H1 (cell line): ENCODE measurements at regions not wholly inside any gene's neighbourhood (a gene's known extent, or its start where the extent isn't known, plus 50 kb on each side); places are given as distances from the start of the nearest gene placed in this dataset.
A peak's percentile ranks its signal among the peaks of the same experiment; 100 is the strongest.

Experiments used
- CTCF ChIA-PET: fragments of 300-600 bp; sonication (Branson Sonifier 250); formaldehyde crosslinking; loops from one replicate; lab custom pipeline; 2021; ENCODE audit not compliant: partially characterized antibody; lab: Charles Lee
- POLR2A ChIA-PET: fragments of 300-600 bp; sonication (Branson Sonifier 250); formaldehyde crosslinking; loops from one replicate; lab custom pipeline; 2021; ENCODE audit warnings: inconsistent platforms; ENCODE audit not compliant: partially characterized antibody; lab: Charles Lee
- DNase-seq, 2 experiments: peaks; one replicate each; pipeline versions ENCODE4 v3.0.0 to v3.0.0-alpha.2; 2010 to 2022; ENCODE audit warnings: low spot score in 2 of 2, low read depth in 1 of 2, mixed read lengths in 1 of 2
- FAIRE-seq: peaks from 2 replicates; lab custom pipeline; 2011; peaks lifted over from hg19 to GRCh38; lab: Jason Lieb, UNC
- H2AFZ ChIP-seq: 2 replicates; pipeline ENCODE4 v1.8.1; 2012; ENCODE audit warnings: low read length, inconsistent platforms
- H2AK5ac ChIP-seq: 2 replicates; pipeline ENCODE4 v1.6.1; 2013; ENCODE audit warnings: low read depth, low read length
- H2BK120ac ChIP-seq: replicated peaks from 2 replicates; pipeline ENCODE3; 2013; ENCODE audit warnings: low read depth, low read length, inconsistent platforms
- H2BK12ac ChIP-seq: 2 replicates; pipeline ENCODE4 v1.6.1; 2013; ENCODE audit warnings: low read depth, low read length
- H2BK15ac ChIP-seq: 2 replicates; pipeline ENCODE4 v1.6.1; 2013; ENCODE audit warnings: low read length
- H2BK20ac ChIP-seq: 2 replicates; pipeline ENCODE4 v1.6.1; 2013; ENCODE audit warnings: low read length
- H2BK5ac ChIP-seq: 2 replicates; pipeline ENCODE4 v1.6.1; 2013; ENCODE audit warnings: low read depth, low read length
- H3K14ac ChIP-seq: 2 replicates; pipeline ENCODE4 v1.6.1; 2013; ENCODE audit warnings: inconsistent platforms; ENCODE audit not compliant: insufficient read length
- H3K18ac ChIP-seq: 2 replicates; pipeline ENCODE4 v1.6.1; 2013; ENCODE audit warnings: low read length; ENCODE audit errors: extremely low read depth
- H3K23ac ChIP-seq: 2 replicates; pipeline ENCODE4 v1.6.1; 2013; ENCODE audit warnings: inconsistent platforms; ENCODE audit not compliant: insufficient read length
- H3K23me2 ChIP-seq: 2 replicates; pipeline ENCODE4 v1.6.1; 2013; ENCODE audit warnings: low read depth, low read length
- H3K27ac ChIP-seq: 2 replicates; pipeline ENCODE4 v1.6.1; 2011; ENCODE audit warnings: low read depth, low read length, inconsistent platforms
- H3K27me3 ChIP-seq, 4 experiments: replicated peaks in 1 of 4; 1 replicate in 1 of 4; 2 replicates in 3 of 4; pipeline versions ENCODE4 v1.6.1 to v1.8.1; 2011 to 2013; ENCODE audit warnings: low read length in 3 of 4, mild to moderate bottlenecking in 3 of 4, inconsistent platforms in 2 of 4, mixed read lengths in 2 of 4, moderate library complexity in 1 of 4; ENCODE audit not compliant: control insufficient read depth in 3 of 4, insufficient read depth in 3 of 4; ENCODE audit errors: extremely low read depth in 1 of 4
- H3K36me3 ChIP-seq, 4 experiments: 2 replicates each; pipeline versions ENCODE4 v1.6.1 to v1.8.1; 2011 to 2013; ENCODE audit warnings: mild to moderate bottlenecking in 4 of 4, low read length in 3 of 4, moderate library complexity in 2 of 4, control low read depth in 1 of 4, inconsistent platforms in 1 of 4; ENCODE audit not compliant: insufficient read depth in 4 of 4, control insufficient read depth in 2 of 4
- H3K4ac ChIP-seq: replicated peaks from 2 replicates; pipeline ENCODE3; 2013; ENCODE audit warnings: low read length, low read depth, mixed read lengths, inconsistent platforms; ENCODE audit not compliant: insufficient read length
- H3K4me1 ChIP-seq, 4 experiments: replicated peaks in 1 of 4; 1 replicate in 1 of 4; 2 replicates in 3 of 4; pipeline versions ENCODE4 v1.6.1 to v1.8.1; 2011 to 2013; ENCODE audit warnings: low read length in 3 of 4, inconsistent platforms in 2 of 4, mixed read lengths in 1 of 4; ENCODE audit not compliant: insufficient read depth in 4 of 4, control insufficient read depth in 3 of 4
- H3K4me2 ChIP-seq, 2 experiments: 2 replicates each; pipeline versions ENCODE4 v1.6.1 to v1.8.1; 2011 to 2013; ENCODE audit warnings: low read depth in 2 of 2, low read length in 2 of 2, control low read depth in 1 of 2, inconsistent platforms in 1 of 2, mild to moderate bottlenecking in 1 of 2; ENCODE audit not compliant: insufficient read depth in 1 of 2
- H3K4me3 ChIP-seq, 4 experiments: fragments of 200-600, 300-600 bp in 1 of 4; sonication (generic), shearing (Covaris generic), sonication (Bioruptor Twin) in 1 of 4; 2 replicates each; pipeline versions ENCODE4 v1.5.1 to v1.8.1; 2011 to 2016; ENCODE audit warnings: low read length in 4 of 4, low read depth in 3 of 4, control low read depth in 2 of 4, inconsistent platforms in 2 of 4, mild to moderate bottlenecking in 2 of 4, mixed read lengths in 1 of 4, moderate library complexity in 1 of 4; ENCODE audit not compliant: insufficient read depth in 2 of 4; ENCODE audit errors: extremely low read depth in 1 of 4
- H3K56ac ChIP-seq: replicated peaks from 2 replicates; pipeline ENCODE3; 2013; ENCODE audit warnings: low read depth, mild to moderate bottlenecking, mixed read lengths, low read length, inconsistent platforms; ENCODE audit not compliant: insufficient read length
- H3K79me1 ChIP-seq: 2 replicates; pipeline ENCODE4 v1.6.1; 2013; ENCODE audit warnings: low read depth, low read length, control low read depth
- H3K79me2 ChIP-seq, 2 experiments: 2 replicates each; pipeline versions ENCODE4 v1.6.1 to v1.8.1; 2012 to 2013; ENCODE audit warnings: low read length in 2 of 2, mild to moderate bottlenecking in 2 of 2, inconsistent platforms in 1 of 2; ENCODE audit not compliant: insufficient read depth in 2 of 2, control insufficient read depth in 1 of 2
- H3K9ac ChIP-seq, 4 experiments: replicated peaks in 1 of 4; 1 replicate in 1 of 4; 2 replicates in 3 of 4; pipeline versions ENCODE4 v1.6.1 to v1.8.1; 2011 to 2013; ENCODE audit warnings: low read depth in 3 of 4, low read length in 3 of 4, control low read depth in 2 of 4, mild to moderate bottlenecking in 2 of 4, moderate library complexity in 2 of 4, inconsistent platforms in 1 of 4; ENCODE audit errors: extremely low read depth in 1 of 4
- H3K9me3 ChIP-seq, 2 experiments: 2 replicates each; pipeline versions ENCODE4 v1.6.1 to v1.8.1; 2012 to 2013; ENCODE audit warnings: mild to moderate bottlenecking in 2 of 2, moderate library complexity in 2 of 2, control low read depth in 1 of 2, inconsistent platforms in 1 of 2, low read depth in 1 of 2, low read length in 1 of 2, mixed read lengths in 1 of 2; ENCODE audit not compliant: insufficient read depth in 2 of 2
- H4K20me1 ChIP-seq, 2 experiments: replicated peaks in 1 of 2; 2 replicates each; pipeline versions ENCODE3 to v1.8.1; 2011 to 2013; ENCODE audit warnings: inconsistent platforms in 2 of 2, low read length in 2 of 2, mild to moderate bottlenecking in 1 of 2; ENCODE audit not compliant: insufficient read depth in 2 of 2, control insufficient read depth in 1 of 2
- H4K5ac ChIP-seq: 2 replicates; pipeline ENCODE4 v1.6.1; 2013; ENCODE audit warnings: low read length, low read depth, mixed read lengths, inconsistent platforms; ENCODE audit not compliant: insufficient read length
- H4K8ac ChIP-seq: 2 replicates; pipeline ENCODE4 v1.8.0; 2013; ENCODE audit warnings: mild to moderate bottlenecking, moderate library complexity, low read length, inconsistent platforms; ENCODE audit not compliant: insufficient read depth; ENCODE audit errors: extremely low read depth
- H4K91ac ChIP-seq: replicated peaks from 2 replicates; pipeline ENCODE3; 2013; ENCODE audit warnings: low read length, mixed read lengths, inconsistent platforms; ENCODE audit not compliant: insufficient read length
- BACH1 ChIP-seq: IDR thresholded peaks from 2 replicates; pipeline ENCODE4 v1.6.1; 2012; ENCODE audit warnings: low read length, improper control_type of control experiment
- CBX5 ChIP-seq: fragments of 300-800, 300-1000 bp; sonication (generic); IDR thresholded peaks from 2 replicates; pipeline ENCODE4 v1.7.1; 2016; ENCODE audit warnings: antibody characterized with exemption, low read length, low read depth
- EZH2 ChIP-seq: fragments of 200-600 bp; sonication (generic); IDR thresholded peaks from 2 replicates; pipeline ENCODE4 v1.7.1; 2012; ENCODE audit warnings: low read depth, mild to moderate bottlenecking, moderate library complexity, low read length, inconsistent platforms; ENCODE audit not compliant: severe bottlenecking
- WGBS, 2 experiments: shearing (Covaris generic) in 1 of 2; methylation state at CpG; one replicate each; pipeline versions ENCODE4 v1.1.6 to v1.1.7; 2013 to 2015; ENCODE audit warnings: low lambda C conversion rate in 2 of 2, mixed read lengths in 2 of 2, inconsistent platforms in 1 of 2, low coverage in 1 of 2, missing lambda C conversion rate in 1 of 2; ENCODE audit not compliant: insufficient replicate concordance in 2 of 2, insufficient coverage in 1 of 2, insufficient read length in 1 of 2; ENCODE audit errors: extremely low coverage in 1 of 2, missing lambda C conversion rate in 1 of 2; 5-methylcytosine and 5-hydroxymethylcytosine counted together
- TF ChIP-seq, protein P1 (sequence below): IDR thresholded peaks from 2 replicates; pipeline ENCODE4 v1.6.1; 2012; ENCODE audit warnings: low read length, inconsistent platforms

DNA sequence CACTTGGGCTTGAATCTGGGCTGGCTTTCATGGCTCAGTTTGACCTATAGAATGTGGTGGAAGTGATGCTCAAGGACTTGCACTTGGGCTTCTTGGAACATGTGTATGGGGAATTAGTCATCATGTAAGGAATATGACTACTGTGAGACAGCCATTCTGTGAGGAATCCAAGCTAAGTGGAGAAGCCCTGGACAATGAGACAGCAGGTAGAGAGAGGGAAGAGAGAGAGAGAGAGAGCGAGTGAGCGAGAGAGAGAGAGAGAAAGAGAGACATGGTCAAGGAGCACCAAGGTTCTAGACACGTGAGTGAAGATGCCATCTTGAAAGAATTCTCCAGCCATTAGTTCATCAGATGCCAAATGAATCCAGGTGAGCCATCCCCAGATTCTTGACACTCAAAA lies 261.6 kb upstream of the SORL1-AS1 start:
- H3K4me1 ChIP-seq = no peaks in the 10 kb centered on the region
- H4K5ac ChIP-seq = no peak overlapping the region
- no peak overlapping the region for H4K91ac ChIP-seq
- H3K56ac ChIP-seq = no peak overlapping the region
- H3K4me3 ChIP-seq = no peak overlapping the region
- H2BK15ac ChIP-seq = no peak overlapping the region
- no peak overlapping the region for H3K14ac ChIP-seq
- no peaks in the 10 kb centered on the region for H3K36me3 ChIP-seq
- H3K27ac ChIP-seq = no peak overlapping the region
- no peak overlapping the region for H2BK120ac ChIP-seq
- 0 out of 2 replicates have a peak overlapping the region, but pooled peaks have one; percentile 3 for H2BK20ac ChIP-seq
- ChIA-PET CTCF (no interaction called here), POLR2A (no interaction called here)
- no peak overlapping the region for H3K23ac ChIP-seq
- no peak overlapping the region for H4K8ac ChIP-seq
- H3K79me1 ChIP-seq = no peaks in the 10 kb centered on the region
- no peaks in the 10 kb centered on the region for H3K79me2 ChIP-seq
- DNase-seq (no peak), FAIRE-seq (no peak)
- TF ChIP-seq, protein P1, sequence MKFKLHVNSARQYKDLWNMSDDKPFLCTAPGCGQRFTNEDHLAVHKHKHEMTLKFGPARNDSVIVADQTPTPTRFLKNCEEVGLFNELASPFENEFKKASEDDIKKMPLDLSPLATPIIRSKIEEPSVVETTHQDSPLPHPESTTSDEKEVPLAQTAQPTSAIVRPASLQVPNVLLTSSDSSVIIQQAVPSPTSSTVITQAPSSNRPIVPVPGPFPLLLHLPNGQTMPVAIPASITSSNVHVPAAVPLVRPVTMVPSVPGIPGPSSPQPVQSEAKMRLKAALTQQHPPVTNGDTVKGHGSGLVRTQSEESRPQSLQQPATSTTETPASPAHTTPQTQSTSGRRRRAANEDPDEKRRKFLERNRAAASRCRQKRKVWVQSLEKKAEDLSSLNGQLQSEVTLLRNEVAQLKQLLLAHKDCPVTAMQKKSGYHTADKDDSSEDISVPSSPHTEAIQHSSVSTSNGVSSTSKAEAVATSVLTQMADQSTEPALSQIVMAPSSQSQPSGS = no peak
- TF ChIP-seq EZH2 (no peak), BACH1 (no peak), CBX5 (no peak)
- H3K27me3 ChIP-seq = peaks cover 0 to 2% (median 0%) of the 10 kb centered on the region in 4 experiments; a peak in 1 of 7 replicates
- WGBS, 2 experiments = 88% methylated on average over 3 of the region's 3 CpGs; no CpG with 5 or more reads in 1 of the 2 experiments
- H3K9ac ChIP-seq = no peak overlapping the region
- H2BK5ac ChIP-seq = no peak overlapping the region
- H3K23me2 ChIP-seq = no peaks in the 10 kb centered on the region
- H2BK12ac ChIP-seq = no peak overlapping the region
- H2AK5ac ChIP-seq = no peak overlapping the region
- H4K20me1 ChIP-seq = no peaks in the 10 kb centered on the region
- no peak overlapping the region for H3K4me2 ChIP-seq
- H3K18ac ChIP-seq = no peak overlapping the region
- no peak overlapping the region for H2AFZ ChIP-seq
- no peak overlapping the region for H3K4ac ChIP-seq
- no peaks in the 10 kb centered on the region for H3K9me3 ChIP-seq
